ENCODE measurements at regions not wholly inside any gene's neighbourhood (a gene's known extent, or its start where the extent isn't known, plus 50 kb on each side); places are given as distances from the start of the nearest gene placed in this dataset.
"Not testable (repeated sequence)": the region's sequence is repeated elsewhere in the genome, so short reads cannot be mapped to it uniquely, and the experiment has no call there.

DNA sequence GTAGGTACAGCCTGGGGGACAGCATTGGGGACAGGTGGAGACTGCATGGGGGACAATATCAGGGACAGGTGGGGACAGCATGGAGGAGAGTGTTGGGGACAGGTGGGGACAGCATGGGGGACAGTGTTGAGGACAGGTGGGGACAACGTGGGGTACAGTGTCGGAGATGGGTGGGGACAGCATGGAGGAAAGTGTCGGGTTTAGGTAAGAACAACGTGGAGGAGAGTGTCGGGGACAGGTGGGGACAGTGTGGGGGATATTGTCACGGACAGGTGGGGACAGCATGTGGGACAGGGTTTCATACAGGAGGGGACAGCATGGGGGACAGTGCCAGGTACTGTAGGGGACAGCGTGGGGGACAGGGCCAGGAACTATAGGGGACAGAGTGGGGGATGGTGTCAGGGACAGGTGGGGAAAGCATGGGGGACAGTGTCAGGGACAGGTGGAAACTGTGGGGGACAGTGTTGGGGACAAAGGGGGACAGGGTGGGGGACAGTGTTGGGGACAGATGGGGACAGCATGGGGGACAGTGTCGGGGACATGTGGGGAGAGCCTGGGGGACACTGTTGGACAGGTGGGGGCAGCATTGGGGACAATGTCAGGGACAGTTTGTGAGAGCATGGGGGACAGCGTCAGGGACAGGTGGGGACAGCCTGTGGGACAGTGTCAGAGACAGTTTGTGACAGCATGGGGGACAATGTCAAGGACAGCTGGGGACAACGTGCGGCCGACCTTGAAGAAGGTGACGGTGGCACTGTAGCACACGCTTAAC, 213.1 kb downstream of the TMEM121 start:
- in situ Hi-C loops (cut with MboI; ENCODE audit: low pct_ligation_motif_present in 1 of 4, low pct_unique_long_range_greater_than_20kb in 1 of 4, low sequenced_read_pairs in 3 of 4) = no loop called here
- no peaks in the 10 kb centered on the region for H3K4me1 ChIP-seq
- WGBS, 2 donors (ENCODE audit: low coverage in 1 of 2) = 85% methylated on average over 14 of the region's 14 CpGs; no CpG with 5 or more reads in 1 of the 2 donors
- intact Hi-C loops (cut with DNase I; ENCODE audit: low total_unique reads) = no loop called here
- no peaks in the 10 kb centered on the region for H3K27me3 ChIP-seq
- H3K9me3 ChIP-seq = no peaks in the 10 kb centered on the region
- DNase-seq = no peak
- H3K4me3 ChIP-seq = no peak overlapping the region
- TF ChIP-seq POLR2A (IDR thresholded peaks at IDR 0.05) (no peak), EP300 (IDR thresholded peaks at IDR 0.05; ENCODE audit: low read depth) (no peak), POLR2AphosphoS5 (IDR thresholded peaks at IDR 0.05) (no peak)
- TF ChIP-seq, protein P1, sequence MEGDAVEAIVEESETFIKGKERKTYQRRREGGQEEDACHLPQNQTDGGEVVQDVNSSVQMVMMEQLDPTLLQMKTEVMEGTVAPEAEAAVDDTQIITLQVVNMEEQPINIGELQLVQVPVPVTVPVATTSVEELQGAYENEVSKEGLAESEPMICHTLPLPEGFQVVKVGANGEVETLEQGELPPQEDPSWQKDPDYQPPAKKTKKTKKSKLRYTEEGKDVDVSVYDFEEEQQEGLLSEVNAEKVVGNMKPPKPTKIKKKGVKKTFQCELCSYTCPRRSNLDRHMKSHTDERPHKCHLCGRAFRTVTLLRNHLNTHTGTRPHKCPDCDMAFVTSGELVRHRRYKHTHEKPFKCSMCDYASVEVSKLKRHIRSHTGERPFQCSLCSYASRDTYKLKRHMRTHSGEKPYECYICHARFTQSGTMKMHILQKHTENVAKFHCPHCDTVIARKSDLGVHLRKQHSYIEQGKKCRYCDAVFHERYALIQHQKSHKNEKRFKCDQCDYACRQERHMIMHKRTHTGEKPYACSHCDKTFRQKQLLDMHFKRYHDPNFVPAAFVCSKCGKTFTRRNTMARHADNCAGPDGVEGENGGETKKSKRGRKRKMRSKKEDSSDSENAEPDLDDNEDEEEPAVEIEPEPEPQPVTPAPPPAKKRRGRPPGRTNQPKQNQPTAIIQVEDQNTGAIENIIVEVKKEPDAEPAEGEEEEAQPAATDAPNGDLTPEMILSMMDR (IDR thresholded peaks at IDR 0.05) = no peak
- no peak overlapping the region for H3K27ac ChIP-seq
- no peaks in the 10 kb centered on the region for H3K36me3 ChIP-seq

DNA sequence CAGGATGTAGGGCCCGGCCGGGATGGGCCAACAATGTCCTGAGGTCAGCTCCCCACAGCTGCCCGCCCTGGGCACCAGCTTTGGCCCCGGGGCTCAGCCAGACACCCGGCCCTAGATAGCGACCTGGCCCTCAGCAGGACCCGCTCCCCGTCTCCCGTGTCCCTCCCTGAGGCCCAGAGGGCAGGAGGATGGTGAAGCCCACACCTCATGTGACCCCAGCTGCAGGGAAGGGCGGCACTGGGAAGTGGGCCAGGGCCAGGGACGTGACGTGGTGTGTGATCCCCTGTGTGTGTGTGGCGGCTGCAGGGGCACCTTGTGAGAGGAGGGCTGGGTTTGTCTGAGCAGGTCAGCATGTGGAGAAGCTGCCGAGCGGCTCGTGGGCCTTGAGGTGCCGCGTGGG, 213.9 kb downstream of the TMEM121 start:
- H3K36me3 ChIP-seq; in situ Hi-C loops (cut with MboI; ENCODE audit: low pct_ligation_motif_present in 1 of 4, low pct_unique_long_range_greater_than_20kb in 1 of 4, low sequenced_read_pairs in 3 of 4); DNase-seq; H3K9me3 ChIP-seq; H3K4me3 ChIP-seq; H3K27ac ChIP-seq; H3K27me3 ChIP-seq; H3K4me1 ChIP-seq; intact Hi-C loops (cut with DNase I; ENCODE audit: low total_unique reads): not testable (repeated sequence)
- WGBS, 2 donors (ENCODE audit: low coverage in 1 of 2) = no CpG with 5 or more reads among the region's 18 CpGs

GRCh38 chr14:105740961-105741360, 214.6 kb downstream of the TMEM121 start:
- intact Hi-C loops (cut with DNase I; ENCODE audit: low total_unique reads); H3K27me3 ChIP-seq; H3K9me3 ChIP-seq; H3K4me1 ChIP-seq; H3K27ac ChIP-seq; H3K36me3 ChIP-seq; in situ Hi-C loops (cut with MboI; ENCODE audit: low pct_ligation_motif_present in 1 of 4, low pct_unique_long_range_greater_than_20kb in 1 of 4, low sequenced_read_pairs in 3 of 4); H3K4me3 ChIP-seq; DNase-seq: not testable (repeated sequence)
- no CpG with 5 or more reads among the region's 14 CpGs for WGBS, 2 donors (ENCODE audit: low coverage in 1 of 2)

DNA sequence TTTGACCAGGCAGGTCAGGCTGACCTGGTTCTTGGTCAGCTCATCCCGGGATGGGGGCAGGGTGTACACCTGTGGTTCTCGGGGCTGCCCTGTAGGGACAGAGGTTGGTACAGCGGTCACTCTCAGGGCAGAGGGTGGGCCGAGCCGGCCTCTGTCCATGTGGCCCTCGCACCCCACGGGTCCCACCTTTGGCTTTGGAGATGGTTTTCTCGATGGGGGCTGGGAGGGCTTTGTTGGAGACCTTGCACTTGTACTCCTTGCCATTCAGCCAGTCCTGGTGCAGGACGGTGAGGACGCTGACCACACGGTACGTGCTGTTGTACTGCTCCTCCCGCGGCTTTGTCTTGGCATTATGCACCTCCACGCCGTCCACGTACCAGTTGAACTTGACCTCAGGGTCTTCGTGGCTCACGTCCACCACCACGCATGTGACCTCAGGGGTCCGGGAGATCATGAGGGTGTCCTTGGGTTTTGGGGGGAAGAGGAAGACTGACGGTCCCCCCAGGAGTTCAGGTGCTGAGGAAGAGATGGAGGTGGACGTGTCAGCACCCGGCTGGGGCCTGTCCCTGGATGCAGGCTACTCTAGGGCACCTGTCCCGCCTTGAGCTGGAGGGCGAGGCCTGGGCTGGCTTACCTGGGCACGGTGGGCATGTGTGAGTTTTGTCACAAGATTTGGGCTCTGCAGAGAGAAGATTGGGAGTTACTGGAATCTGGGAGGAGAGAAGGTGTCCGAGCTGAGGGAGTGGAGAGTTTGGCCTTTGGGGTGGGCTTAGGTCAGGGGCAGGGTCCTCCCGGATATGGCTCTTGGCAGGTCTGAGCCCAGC, 215.5 kb downstream of the TMEM121 start:
- WGBS, 2 donors (ENCODE audit: low coverage in 1 of 2) = 88% methylated on average over 26 of the region's 29 CpGs; no CpG with 5 or more reads in 1 of the 2 donors
- H3K27ac ChIP-seq; in situ Hi-C loops (cut with MboI; ENCODE audit: low pct_ligation_motif_present in 1 of 4, low pct_unique_long_range_greater_than_20kb in 1 of 4, low sequenced_read_pairs in 3 of 4); DNase-seq; intact Hi-C loops (cut with DNase I; ENCODE audit: low total_unique reads); H3K4me1 ChIP-seq; H3K27me3 ChIP-seq; H3K9me3 ChIP-seq; H3K36me3 ChIP-seq; H3K4me3 ChIP-seq: not testable (repeated sequence)

GRCh38 chr14:105742531-105742848, 216.1 kb downstream of the TMEM121 start:
- 69 to 80% methylated on average over 4 to 7 of the region's 7 CpGs for WGBS, 2 donors (ENCODE audit: low coverage in 1 of 2)
- intact Hi-C loops (cut with DNase I; ENCODE audit: low total_unique reads) = no loop called here
- DNase-seq = no peak
- no peak for TF ChIP-seq POLR2AphosphoS5 (IDR thresholded peaks at IDR 0.05)
- TF ChIP-seq, protein P1 (IDR thresholded peaks at IDR 0.05) = no peak
- TF ChIP-seq POLR2A (IDR thresholded peaks at IDR 0.05) = no peak
- TF ChIP-seq EP300 (IDR thresholded peaks at IDR 0.05; ENCODE audit: low read depth) = no peak
- Histone ChIP-seq H3K27me3 (no peaks in the 10 kb centered on the region), H3K9me3 (no peaks in the 10 kb centered on the region), H3K27ac (no peak overlapping the region), H3K36me3 (no peaks in the 10 kb centered on the region), H3K4me3 (no peak overlapping the region), H3K4me1 (no peaks in the 10 kb centered on the region)
- in situ Hi-C loops (cut with MboI; ENCODE audit: low pct_ligation_motif_present in 1 of 4, low pct_unique_long_range_greater_than_20kb in 1 of 4, low sequenced_read_pairs in 3 of 4) = no loop called here

DNA sequence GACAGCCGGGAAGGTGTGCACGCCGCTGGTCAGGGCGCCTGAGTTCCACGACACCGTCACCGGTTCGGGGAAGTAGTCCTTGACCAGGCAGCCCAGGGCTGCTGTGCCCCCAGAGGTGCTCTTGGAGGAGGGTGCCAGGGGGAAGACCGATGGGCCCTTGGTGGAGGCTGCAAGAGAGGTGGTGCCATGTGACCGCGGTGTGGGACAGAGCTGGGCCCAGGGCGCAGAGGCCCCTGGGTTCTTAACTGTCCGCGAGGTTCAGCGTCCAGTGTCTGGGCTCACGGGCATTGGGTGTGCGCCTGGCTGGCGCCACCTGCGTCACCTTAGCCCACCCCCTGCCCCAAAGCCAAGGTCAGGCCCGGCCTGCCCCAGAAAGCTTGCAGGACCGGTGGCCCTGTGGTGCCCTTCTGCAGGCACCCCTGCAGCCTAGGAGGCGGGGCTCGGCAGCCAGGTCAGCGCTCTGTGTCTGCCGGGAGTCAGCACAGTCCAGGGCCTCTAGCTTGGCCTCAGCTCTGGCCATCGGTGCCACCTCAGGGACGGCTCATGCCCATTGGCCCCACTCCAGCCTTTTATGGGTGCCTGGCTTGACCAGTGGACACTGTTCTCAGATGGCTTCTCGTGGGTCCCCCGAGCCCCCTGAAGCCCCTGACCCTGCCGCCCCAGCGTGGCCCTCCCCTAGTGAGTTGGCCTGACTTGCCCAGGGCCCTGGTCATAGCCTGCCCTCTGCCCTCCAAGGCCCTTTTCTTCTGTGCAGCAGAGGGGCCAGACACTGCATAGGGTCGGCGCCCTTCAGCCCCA, 216.7 kb downstream of the TMEM121 start:
- H3K27ac ChIP-seq; in situ Hi-C loops (cut with MboI; ENCODE audit: low pct_ligation_motif_present in 1 of 4, low pct_unique_long_range_greater_than_20kb in 1 of 4, low sequenced_read_pairs in 3 of 4); H3K4me3 ChIP-seq; H3K9me3 ChIP-seq; H3K27me3 ChIP-seq; H3K4me1 ChIP-seq; DNase-seq; H3K36me3 ChIP-seq; intact Hi-C loops (cut with DNase I; ENCODE audit: low total_unique reads): not testable (repeated sequence)
- 74% methylated on average over 23 of the region's 33 CpGs; no CpG with 5 or more reads in 1 of the 2 donors for WGBS, 2 donors (ENCODE audit: low coverage in 1 of 2)

GRCh38 chr14:105744213-105744787, 217.9 kb downstream of the TMEM121 start:
- H3K4me1 ChIP-seq; DNase-seq; H3K9me3 ChIP-seq; H3K27ac ChIP-seq; H3K27me3 ChIP-seq; in situ Hi-C loops (cut with MboI; ENCODE audit: low pct_ligation_motif_present in 1 of 4, low pct_unique_long_range_greater_than_20kb in 1 of 4, low sequenced_read_pairs in 3 of 4); intact Hi-C loops (cut with DNase I; ENCODE audit: low total_unique reads); H3K4me3 ChIP-seq; H3K36me3 ChIP-seq: not testable (repeated sequence)
- WGBS, 2 donors (ENCODE audit: low coverage in 1 of 2) = 48% methylated on average over 6 of the region's 10 CpGs; no CpG with 5 or more reads in 1 of the 2 donors
